ENCODE measurements at regions not wholly inside any gene's neighbourhood (a gene's known extent, or its start where the extent isn't known, plus 50 kb on each side); places are given as distances from the start of the nearest gene placed in this dataset.

GRCh38 chr22:47296405-47297260, 534.2 kb downstream of the TBC1D22A start:
- no peak overlapping the region for H3K27ac ChIP-seq (replicated peaks; ENCODE audit: low read length)
- H2BK120ac ChIP-seq (ENCODE audit: low read depth, low read length): no peak overlapping the region
- H3K9me3 ChIP-seq (replicated peaks in 1 of 2; ENCODE audit: control insufficient read depth in 2 of 2, insufficient read depth in 1 of 2, low read depth in 1 of 2, low read length in 2 of 2): peaks cover 0 to 74% of the 10 kb centered on the region in 2 donors
- H2AK5ac ChIP-seq (ENCODE audit: low read depth, low read length): no peak overlapping the region
- H2AFZ ChIP-seq (ENCODE audit: low read length): no peak overlapping the region
- no peak overlapping the region for H3K18ac ChIP-seq (ENCODE audit: low read length)
- H4K91ac ChIP-seq (ENCODE audit: low read depth, low read length, poor library complexity): no peak overlapping the region
- H3K14ac ChIP-seq (ENCODE audit: low read length): no peak overlapping the region
- H2BK5ac ChIP-seq (ENCODE audit: low read length): no peak overlapping the region
- no peak overlapping the region for H3K9ac ChIP-seq (ENCODE audit: low read depth, low read length, poor library complexity)
- H3K27me3 ChIP-seq (ENCODE audit: control insufficient read depth in 3 of 3, insufficient read depth in 3 of 3, low read depth in 1 of 3, low read length in 3 of 3): peaks cover 0 to 29% (median 0%) of the 10 kb centered on the region in 3 experiments
- no peak overlapping the region for H3K4me3 ChIP-seq (ENCODE audit: low read length in 2 of 2)
- H4K8ac ChIP-seq (ENCODE audit: low read depth, low read length): no peak overlapping the region
- no peak overlapping the region for H3K23ac ChIP-seq (ENCODE audit: low read depth, low read length, poor library complexity)
- peaks cover 2% of the 10 kb centered on the region for H3K79me1 ChIP-seq (ENCODE audit: low read depth, low read length)
- no peaks in the 10 kb centered on the region for H3K36me3 ChIP-seq (replicated peaks in 1 of 2; ENCODE audit: control insufficient read depth in 2 of 2, insufficient read depth in 2 of 2, low read length in 2 of 2)
- no peak overlapping the region for H3K4ac ChIP-seq (ENCODE audit: low read length)
- no CpG with 5 or more reads among the region's 25 CpGs for WGBS, 2 donors (ENCODE audit: extremely low coverage in 2 of 2, insufficient read length in 2 of 2, insufficient replicate concordance in 1 of 2)
- H3K4me1 ChIP-seq (ENCODE audit: control insufficient read depth in 2 of 2, insufficient read depth in 1 of 2, low read depth in 1 of 2, low read length in 2 of 2): no peaks in the 10 kb centered on the region
- no peak overlapping the region for H3K4me2 ChIP-seq (ENCODE audit: insufficient read depth, low read length, poor library complexity, severe bottlenecking)
- DNase-seq (ENCODE audit: low spot score): no peak
- H2BK15ac ChIP-seq (ENCODE audit: low read length): no peak overlapping the region
- no peak overlapping the region for H2BK12ac ChIP-seq (ENCODE audit: low read length)

GRCh38 chr22:47295982-47296381, 533.5 kb downstream of the TBC1D22A start:
- H3K9me3 ChIP-seq (replicated peaks in 1 of 2; ENCODE audit: control insufficient read depth in 2 of 2, insufficient read depth in 1 of 2, low read depth in 1 of 2, low read length in 2 of 2): peaks cover 0 to 78% of the 10 kb centered on the region in 2 donors
- no peaks in the 10 kb centered on the region for H3K36me3 ChIP-seq (replicated peaks in 1 of 2; ENCODE audit: control insufficient read depth in 2 of 2, insufficient read depth in 2 of 2, low read length in 2 of 2)
- no peak overlapping the region for H3K4ac ChIP-seq (ENCODE audit: low read length)
- no peak overlapping the region for H4K8ac ChIP-seq (ENCODE audit: low read depth, low read length)
- no peak overlapping the region for H2AK5ac ChIP-seq (ENCODE audit: low read depth, low read length)
- no peak overlapping the region for H3K14ac ChIP-seq (ENCODE audit: low read length)
- no peak overlapping the region for H2BK12ac ChIP-seq (ENCODE audit: low read length)
- no peak overlapping the region for H3K27ac ChIP-seq (replicated peaks; ENCODE audit: low read length)
- no peak for DNase-seq (ENCODE audit: low spot score)
- H2BK5ac ChIP-seq (ENCODE audit: low read length): no peak overlapping the region
- H3K9ac ChIP-seq (ENCODE audit: low read depth, low read length, poor library complexity): no peak overlapping the region
- H2BK120ac ChIP-seq (ENCODE audit: low read depth, low read length): no peak overlapping the region
- no peak overlapping the region for H3K18ac ChIP-seq (ENCODE audit: low read length)
- no peak overlapping the region for H2AFZ ChIP-seq (ENCODE audit: low read length)
- WGBS, 2 donors (ENCODE audit: extremely low coverage in 2 of 2, insufficient read length in 2 of 2, insufficient replicate concordance in 1 of 2): no CpG with 5 or more reads among the region's 10 CpGs
- no peak overlapping the region for H4K91ac ChIP-seq (ENCODE audit: low read depth, low read length, poor library complexity)
- no peak overlapping the region for H3K23ac ChIP-seq (ENCODE audit: low read depth, low read length, poor library complexity)
- no peaks in the 10 kb centered on the region for H3K4me1 ChIP-seq (ENCODE audit: control insufficient read depth in 2 of 2, insufficient read depth in 1 of 2, low read depth in 1 of 2, low read length in 2 of 2)
- no peak overlapping the region for H3K4me3 ChIP-seq (ENCODE audit: low read length in 2 of 2)
- H3K79me1 ChIP-seq (ENCODE audit: low read depth, low read length): peaks cover 2% of the 10 kb centered on the region
- H3K27me3 ChIP-seq (ENCODE audit: control insufficient read depth in 3 of 3, insufficient read depth in 3 of 3, low read depth in 1 of 3, low read length in 3 of 3): peaks cover 0 to 29% (median 0%) of the 10 kb centered on the region in 3 experiments
- H2BK15ac ChIP-seq (ENCODE audit: low read length): no peak overlapping the region
- H3K4me2 ChIP-seq (ENCODE audit: insufficient read depth, low read length, poor library complexity, severe bottlenecking): no peak overlapping the region

- no peak overlapping the region for H3K14ac ChIP-seq (ENCODE audit: low read length)
- no peak overlapping the region for H3K4ac ChIP-seq (ENCODE audit: low read length)
- H3K9ac ChIP-seq (ENCODE audit: low read depth, low read length, poor library complexity): no peak overlapping the region
- WGBS, 2 donors (ENCODE audit: extremely low coverage in 2 of 2, insufficient read length in 2 of 2, insufficient replicate concordance in 1 of 2): no CpG with 5 or more reads among the region's 21 CpGs
- peaks cover 0 to 77% of the 10 kb centered on the region in 2 donors for H3K9me3 ChIP-seq (replicated peaks in 1 of 2; ENCODE audit: control insufficient read depth in 2 of 2, insufficient read depth in 1 of 2, low read depth in 1 of 2, low read length in 2 of 2)
- no peak overlapping the region for H2AK5ac ChIP-seq (ENCODE audit: low read depth, low read length)
- peaks cover 2% of the 10 kb centered on the region for H3K79me1 ChIP-seq (ENCODE audit: low read depth, low read length)
- DNase-seq (ENCODE audit: low spot score): no peak
- H2BK120ac ChIP-seq (ENCODE audit: low read depth, low read length): no peak overlapping the region
- H3K4me1 ChIP-seq (ENCODE audit: control insufficient read depth in 2 of 2, insufficient read depth in 1 of 2, low read depth in 1 of 2, low read length in 2 of 2): no peaks in the 10 kb centered on the region
- H4K91ac ChIP-seq (ENCODE audit: low read depth, low read length, poor library complexity): no peak overlapping the region
- no peak overlapping the region for H3K27ac ChIP-seq (replicated peaks; ENCODE audit: low read length)
- H3K23ac ChIP-seq (ENCODE audit: low read depth, low read length, poor library complexity): no peak overlapping the region
- H2BK5ac ChIP-seq (ENCODE audit: low read length): no peak overlapping the region
- peaks cover 0 to 29% (median 0%) of the 10 kb centered on the region in 3 experiments for H3K27me3 ChIP-seq (ENCODE audit: control insufficient read depth in 3 of 3, insufficient read depth in 3 of 3, low read depth in 1 of 3, low read length in 3 of 3)
- no peak overlapping the region for H2AFZ ChIP-seq (ENCODE audit: low read length)
- H3K18ac ChIP-seq (ENCODE audit: low read length): no peak overlapping the region
- no peak overlapping the region for H2BK12ac ChIP-seq (ENCODE audit: low read length)
- H3K4me2 ChIP-seq (ENCODE audit: insufficient read depth, low read length, poor library complexity, severe bottlenecking): no peak overlapping the region
- H2BK15ac ChIP-seq (ENCODE audit: low read length): no peak overlapping the region
- no peak overlapping the region for H3K4me3 ChIP-seq (ENCODE audit: low read length in 2 of 2)
- H3K36me3 ChIP-seq (replicated peaks in 1 of 2; ENCODE audit: control insufficient read depth in 2 of 2, insufficient read depth in 2 of 2, low read length in 2 of 2): no peaks in the 10 kb centered on the region
- no peak overlapping the region for H4K8ac ChIP-seq (ENCODE audit: low read depth, low read length)
These were observed 532.9 kb downstream of the TBC1D22A start for GRCh38 chr22:47295226-47295901.

GRCh38 chr22:47294576-47294975, 532.1 kb downstream of the TBC1D22A start:
- Histone ChIP-seq H3K18ac (ENCODE audit: low read length) (no peak overlapping the region), H3K14ac (ENCODE audit: low read length) (peak overlapping the region; percentile 27), H2BK15ac (ENCODE audit: low read length) (no peak overlapping the region), H3K27me3 (ENCODE audit: control insufficient read depth in 3 of 3, insufficient read depth in 3 of 3, low read depth in 1 of 3, low read length in 3 of 3) (peaks cover 0 to 29% (median 0%) of the 10 kb centered on the region in 3 experiments), H3K23ac (ENCODE audit: low read depth, low read length, poor library complexity) (no peak overlapping the region), H4K8ac (ENCODE audit: low read depth, low read length) (no peak overlapping the region), H3K27ac (replicated peaks; ENCODE audit: low read length) (no peak overlapping the region), H3K4me1 (ENCODE audit: control insufficient read depth in 2 of 2, insufficient read depth in 1 of 2, low read depth in 1 of 2, low read length in 2 of 2) (no peaks in the 10 kb centered on the region), H2AK5ac (ENCODE audit: low read depth, low read length) (no peak overlapping the region), H2AFZ (ENCODE audit: low read length) (no peak overlapping the region), H3K79me1 (ENCODE audit: low read depth, low read length) (peaks cover under 1% of the 10 kb centered on the region), H3K36me3 (replicated peaks in 1 of 2; ENCODE audit: control insufficient read depth in 2 of 2, insufficient read depth in 2 of 2, low read length in 2 of 2) (no peaks in the 10 kb centered on the region), H3K4ac (ENCODE audit: low read length) (no peak overlapping the region), H3K4me3 (ENCODE audit: low read length in 2 of 2) (peak overlapping the region in 1 of 2 donors; percentile 66), H2BK120ac (ENCODE audit: low read depth, low read length) (no peak overlapping the region), H3K9me3 (replicated peaks in 1 of 2; ENCODE audit: control insufficient read depth in 2 of 2, insufficient read depth in 1 of 2, low read depth in 1 of 2, low read length in 2 of 2) (peaks cover 0 to 71% of the 10 kb centered on the region in 2 donors), H3K9ac (ENCODE audit: low read depth, low read length, poor library complexity) (peak overlapping the region; percentile 12), H4K91ac (ENCODE audit: low read depth, low read length, poor library complexity) (no peak overlapping the region), H2BK12ac (ENCODE audit: low read length) (no peak overlapping the region), H2BK5ac (ENCODE audit: low read length) (no peak overlapping the region), H3K4me2 (ENCODE audit: insufficient read depth, low read length, poor library complexity, severe bottlenecking) (no peak overlapping the region)
- no CpG with 5 or more reads among the region's 5 CpGs for WGBS, 2 donors (ENCODE audit: extremely low coverage in 2 of 2, insufficient read length in 2 of 2, insufficient replicate concordance in 1 of 2)
- no peak for DNase-seq (ENCODE audit: low spot score)
